Osteocyte (in vitro differentiated cells): ENCODE measurements at regions not wholly inside any gene's neighbourhood (a gene's known extent, or its start where the extent isn't known, plus 50 kb on each side); places are given as distances from the start of the nearest gene placed in this dataset.
A peak's percentile ranks its signal among the peaks of the same experiment; 100 is the strongest.

Source experiments
- DNase-seq: peaks from one replicate; pipeline ENCODE4 v3.0.0; 2021; ENCODE audit warnings: mixed read lengths; ENCODE audit not compliant: unreplicated experiment; ENCODE audit errors: extremely low spot score
- H3K27ac Mint-ChIP-seq: one replicate; pipeline ENCODE4 v1.8.0; 2021; ENCODE audit warnings: mild to moderate bottlenecking, mixed read lengths; ENCODE audit not compliant: unreplicated experiment
- H3K27me3 Mint-ChIP-seq: one replicate; pipeline ENCODE4 v1.8.0; 2021; ENCODE audit warnings: mixed read lengths; ENCODE audit not compliant: unreplicated experiment
- H3K36me3 Mint-ChIP-seq: one replicate; pipeline ENCODE4 v1.8.0; 2021; ENCODE audit warnings: mixed read lengths; ENCODE audit not compliant: unreplicated experiment
- H3K4me1 Mint-ChIP-seq: one replicate; pipeline ENCODE4 v1.8.0; 2021; ENCODE audit warnings: mixed read lengths; ENCODE audit not compliant: unreplicated experiment
- H3K4me3 Mint-ChIP-seq: one replicate; pipeline ENCODE4 v1.8.0; 2021; ENCODE audit warnings: mild to moderate bottlenecking, moderate library complexity, mixed read lengths; ENCODE audit not compliant: unreplicated experiment
- H3K9me3 Mint-ChIP-seq: one replicate; pipeline ENCODE4 v1.8.0; 2021; ENCODE audit warnings: mixed read lengths; ENCODE audit not compliant: unreplicated experiment
- TF ChIP-seq, protein P1 (sequence below): fragments of 200-600 bp; sonication (generic); IDR thresholded peaks from 2 replicates; pipeline ENCODE4 v1.5.0; 2021; ENCODE audit warnings: antibody characterized with exemption, mild to moderate bottlenecking, moderate library complexity

DNA sequence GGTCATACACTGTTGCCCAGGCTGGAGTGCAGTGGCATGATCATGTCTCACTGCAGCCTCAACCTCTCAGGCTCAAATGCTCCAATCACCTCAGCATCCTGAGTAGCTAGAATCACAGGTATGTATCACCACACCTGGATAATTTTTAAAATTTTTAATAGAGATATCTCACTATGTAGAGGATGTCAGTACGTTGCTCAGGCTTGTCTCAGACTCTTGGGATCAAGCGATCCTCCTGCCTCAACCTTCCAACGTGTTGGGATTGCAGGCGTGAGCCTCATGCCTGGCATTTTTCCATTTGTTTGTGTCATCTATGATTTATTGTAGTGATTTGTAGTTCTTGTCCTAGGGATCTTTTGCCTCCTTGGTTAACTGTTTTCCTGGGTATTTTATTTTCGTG, 985.2 kb upstream of the B3GALT2 start:
- DNase-seq, result no peak
- Mint-ChIP-seq H3K27me3 (no peaks in the 10 kb centered on the region), H3K9me3 (peaks cover 15% of the 10 kb centered on the region), H3K36me3 (no peaks in the 10 kb centered on the region), H3K4me3 (no peak overlapping the region), H3K4me1 (peaks cover 35% of the 10 kb centered on the region), H3K27ac (no peak overlapping the region)
- TF ChIP-seq, protein P1, sequence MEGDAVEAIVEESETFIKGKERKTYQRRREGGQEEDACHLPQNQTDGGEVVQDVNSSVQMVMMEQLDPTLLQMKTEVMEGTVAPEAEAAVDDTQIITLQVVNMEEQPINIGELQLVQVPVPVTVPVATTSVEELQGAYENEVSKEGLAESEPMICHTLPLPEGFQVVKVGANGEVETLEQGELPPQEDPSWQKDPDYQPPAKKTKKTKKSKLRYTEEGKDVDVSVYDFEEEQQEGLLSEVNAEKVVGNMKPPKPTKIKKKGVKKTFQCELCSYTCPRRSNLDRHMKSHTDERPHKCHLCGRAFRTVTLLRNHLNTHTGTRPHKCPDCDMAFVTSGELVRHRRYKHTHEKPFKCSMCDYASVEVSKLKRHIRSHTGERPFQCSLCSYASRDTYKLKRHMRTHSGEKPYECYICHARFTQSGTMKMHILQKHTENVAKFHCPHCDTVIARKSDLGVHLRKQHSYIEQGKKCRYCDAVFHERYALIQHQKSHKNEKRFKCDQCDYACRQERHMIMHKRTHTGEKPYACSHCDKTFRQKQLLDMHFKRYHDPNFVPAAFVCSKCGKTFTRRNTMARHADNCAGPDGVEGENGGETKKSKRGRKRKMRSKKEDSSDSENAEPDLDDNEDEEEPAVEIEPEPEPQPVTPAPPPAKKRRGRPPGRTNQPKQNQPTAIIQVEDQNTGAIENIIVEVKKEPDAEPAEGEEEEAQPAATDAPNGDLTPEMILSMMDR, result no peak

DNA sequence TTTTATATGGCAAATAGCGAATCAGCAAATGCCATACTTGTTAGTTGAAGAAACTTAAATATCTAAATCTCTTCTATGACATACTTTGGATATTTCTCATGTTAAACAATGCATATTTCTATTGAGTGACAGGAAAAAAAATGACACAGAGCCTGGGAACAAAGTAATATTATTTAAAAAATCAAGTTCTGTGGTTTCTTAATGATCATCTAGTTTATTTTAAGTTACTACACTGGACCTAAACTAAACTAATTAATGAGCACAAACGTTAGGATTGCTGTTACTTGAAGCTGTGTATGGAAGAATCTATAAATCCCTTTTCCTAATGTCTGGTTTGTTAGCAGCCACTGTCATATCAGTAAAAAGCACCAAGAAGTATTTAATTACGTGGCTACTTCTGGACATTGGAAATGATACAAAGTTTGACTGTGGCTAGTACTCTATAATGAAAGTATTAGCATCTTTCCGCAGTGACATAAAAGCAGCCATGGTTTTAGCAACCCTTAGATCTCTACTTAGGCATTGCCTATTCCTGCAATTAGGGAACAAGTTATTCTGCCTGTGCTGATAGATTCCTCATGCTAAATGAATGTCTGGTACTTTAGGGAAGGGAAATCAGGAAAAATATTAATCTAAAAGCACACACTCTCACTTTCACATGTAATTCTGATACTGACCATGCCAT, 981.7 kb upstream of the B3GALT2 start:
- no peak overlapping the region for H3K4me3 Mint-ChIP-seq
- TF ChIP-seq, protein P1, result no peak
- H3K27ac Mint-ChIP-seq, result peak overlapping the region; percentile 72
- peaks cover 13% of the 10 kb centered on the region for H3K9me3 Mint-ChIP-seq
- no peaks in the 10 kb centered on the region for H3K27me3 Mint-ChIP-seq
- peaks cover 32% of the 10 kb centered on the region for H3K4me1 Mint-ChIP-seq
- DNase-seq, result no peak
- H3K36me3 Mint-ChIP-seq, result no peaks in the 10 kb centered on the region

DNA sequence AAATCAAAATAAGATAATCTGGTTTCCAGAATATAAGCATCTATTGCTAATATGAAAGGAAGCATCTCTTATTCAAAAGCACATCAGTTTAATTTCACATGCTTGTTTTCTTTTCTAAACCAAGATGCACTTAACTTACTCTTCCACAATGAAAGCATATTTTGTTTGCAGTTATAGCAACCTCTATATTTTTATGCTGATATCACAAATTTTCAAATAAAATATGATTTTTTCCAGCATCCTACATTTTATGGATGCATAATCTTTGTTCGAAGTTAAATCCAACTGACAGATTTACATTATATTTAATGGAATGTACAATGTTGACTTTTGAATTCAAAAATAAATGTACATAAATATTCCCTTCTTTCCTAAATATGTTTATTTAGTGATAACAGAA, 978.3 kb upstream of the B3GALT2 start:
- peaks cover 42% of the 10 kb centered on the region for H3K4me1 Mint-ChIP-seq
- DNase-seq, result no peak
- no peak overlapping the region for H3K4me3 Mint-ChIP-seq
- no peak overlapping the region for H3K27ac Mint-ChIP-seq
- H3K36me3 Mint-ChIP-seq, result no peaks in the 10 kb centered on the region
- TF ChIP-seq, protein P1, result no peak
- H3K27me3 Mint-ChIP-seq, result no peaks in the 10 kb centered on the region
- H3K9me3 Mint-ChIP-seq, result peaks cover 11% of the 10 kb centered on the region

DNA sequence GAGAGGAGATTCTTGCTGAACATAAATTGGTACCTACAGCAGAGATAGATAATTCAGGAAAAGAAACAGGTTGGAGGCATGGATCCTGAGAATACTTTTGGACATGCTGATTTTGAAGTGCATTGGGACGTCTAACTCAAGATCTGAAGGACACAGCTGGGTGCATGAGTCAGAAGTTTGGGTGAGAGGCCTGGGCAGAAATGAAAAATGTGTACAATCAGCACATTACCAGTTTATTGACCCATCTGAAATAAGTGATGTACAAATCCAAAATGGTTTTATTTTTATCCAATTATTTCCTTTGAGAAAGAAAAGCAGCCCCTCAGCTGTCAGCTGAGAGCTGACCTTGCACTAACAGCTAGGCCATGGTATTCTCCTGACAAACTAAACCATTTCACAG, 975.2 kb upstream of the B3GALT2 start:
- Mint-ChIP-seq H3K36me3 (peaks cover 3% of the 10 kb centered on the region), H3K4me3 (no peak overlapping the region), H3K27ac (peak overlapping the region; percentile 11), H3K4me1 (peaks cover 24% of the 10 kb centered on the region), H3K9me3 (peaks cover 11% of the 10 kb centered on the region), H3K27me3 (no peaks in the 10 kb centered on the region)
- DNase-seq, result no peak
- TF ChIP-seq, protein P1, result no peak

DNA sequence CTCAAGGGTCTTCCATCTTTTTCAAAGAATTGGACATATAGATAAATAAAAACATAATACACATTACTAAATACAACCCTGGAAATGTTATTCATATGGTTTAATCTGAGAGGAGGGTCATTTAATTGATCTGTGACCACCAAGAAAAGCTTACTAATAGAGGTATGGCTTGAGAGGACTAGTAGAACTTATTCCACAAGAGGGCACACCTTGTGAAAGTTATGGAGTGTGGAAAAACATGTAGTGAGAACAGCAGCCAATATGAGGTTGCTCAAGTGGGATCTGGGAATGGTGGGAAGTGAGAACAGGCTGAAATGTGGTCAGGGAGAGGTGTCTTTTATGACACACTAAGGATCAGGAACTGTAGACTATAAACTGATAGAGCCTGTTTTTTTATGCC, 973.5 kb upstream of the B3GALT2 start:
- Mint-ChIP-seq H3K4me3 (no peak overlapping the region), H3K4me1 (peaks cover 17% of the 10 kb centered on the region), H3K36me3 (peaks cover 3% of the 10 kb centered on the region), H3K27ac (no peak overlapping the region), H3K27me3 (no peaks in the 10 kb centered on the region), H3K9me3 (peaks cover 9% of the 10 kb centered on the region)
- TF ChIP-seq, protein P1, result peak; percentile 36
- no peak for DNase-seq
